HEK293 (cell line): ENCODE measurements at regions not wholly inside any gene's neighbourhood (a gene's known extent, or its start where the extent isn't known, plus 50 kb on each side); places are given as distances from the start of the nearest gene placed in this dataset.

Experiments
- CTCF ChIA-PET: fragments of 350-600 bp; formaldehyde crosslinking; extraction: SDS; loops from one replicate; lab custom pipeline; 2021; ENCODE audit warnings: antibody characterized with exemption; lab: Yijun Ruan, JAX
- POLR2A ChIA-PET: fragments of 300-600 bp; formaldehyde crosslinking; extraction: SDS; loops from one replicate; lab custom pipeline; 2020; ENCODE audit warnings: antibody characterized with exemption, inconsistent platforms; lab: Yijun Ruan, JAX
- H3K27ac ChIP-seq: fragments of 200-500 bp; sonication (Bioruptor generic); 2 replicates; pipeline ENCODE4 v1.5.1; 2014; ENCODE audit warnings: low read depth, low read length, control low read depth, inconsistent platforms; ENCODE audit errors: extremely low read depth
- H3K36me3 ChIP-seq, 2 experiments: fragments of 200-500 bp in 1 of 2; sonication (Bioruptor generic) in 1 of 2; 1 replicate in 1 of 2; 2 replicates in 1 of 2; pipeline ENCODE4 v1.5.1; 2014 to 2017; ENCODE audit warnings: inconsistent platforms in 2 of 2, low read length in 2 of 2; ENCODE audit not compliant: control insufficient read depth in 2 of 2, insufficient read depth in 1 of 2
- H3K4me1 ChIP-seq: fragments of 200-500 bp; sonication (Bioruptor generic); 2 replicates; pipeline ENCODE4 v1.5.1; 2014; ENCODE audit warnings: mild to moderate bottlenecking, low read length, inconsistent platforms; ENCODE audit not compliant: control insufficient read depth, insufficient read depth
- H3K4me3 ChIP-seq: 2 replicates; pipeline ENCODE4 v1.5.1; 2011; ENCODE audit warnings: low read depth, mild to moderate bottlenecking, control low read depth, low read length, moderate library complexity
- H3K9me3 ChIP-seq: fragments of 200-500 bp; sonication (Bioruptor generic); 2 replicates; pipeline ENCODE4 v1.5.1; 2014; ENCODE audit warnings: low read depth, low read length, inconsistent platforms; ENCODE audit not compliant: control insufficient read depth, insufficient read depth
- PRDM1 ChIP-seq: fragments of 450-650 bp; formaldehyde crosslinking; IDR thresholded peaks from 2 replicates; pipeline ENCODE4; 2016; ENCODE audit warnings: missing biosample characterization, missing genetic modification characterization
- SP7 ChIP-seq: fragments of 450-650 bp; formaldehyde crosslinking; IDR thresholded peaks from 2 replicates; pipeline ENCODE4 v1.5.1; 2016; ENCODE audit warnings: missing biosample characterization, missing genetic modification characterization
- ZBTB11 ChIP-seq: fragments of 450-650 bp; formaldehyde crosslinking; conservative IDR thresholded peaks from 2 replicates; pipeline ENCODE4 v1.5.1; 2016; ENCODE audit warnings: low read depth, missing biosample characterization, missing genetic modification characterization
- ZNF18 ChIP-seq: fragments of 450-650 bp; formaldehyde crosslinking; IDR thresholded peaks from 2 replicates; pipeline ENCODE4 v1.5.1; 2016; ENCODE audit warnings: missing biosample characterization, missing genetic modification characterization
- ZNF184 ChIP-seq: fragments of 450-650 bp; IDR thresholded peaks from 2 replicates; pipeline ENCODE4 v1.5.1; 2018; ENCODE audit warnings: missing biosample characterization, mild to moderate bottlenecking, missing genetic modification characterization
- ZNF211 ChIP-seq: fragments of 450-650 bp; formaldehyde crosslinking; IDR thresholded peaks from 2 replicates; pipeline ENCODE4 v1.5.1; 2016; ENCODE audit warnings: low read depth, missing biosample characterization, missing genetic modification characterization
- ZNF214 ChIP-seq: fragments of 450-650 bp; formaldehyde crosslinking; IDR thresholded peaks from 2 replicates; pipeline ENCODE4 v1.5.1; 2017; ENCODE audit warnings: missing biosample characterization, mild to moderate bottlenecking, missing genetic modification characterization, borderline replicate concordance
- ZNF335 ChIP-seq: fragments of 450-650 bp; formaldehyde crosslinking; conservative IDR thresholded peaks from 2 replicates; pipeline ENCODE4 v1.5.1; 2016; ENCODE audit warnings: missing biosample characterization, missing genetic modification characterization
- ZNF433 ChIP-seq: fragments of 450-650 bp; formaldehyde crosslinking; IDR thresholded peaks from 2 replicates; pipeline ENCODE4 v1.5.1; 2016; ENCODE audit warnings: missing biosample characterization, missing genetic modification characterization, low read depth
- ZNF530 ChIP-seq: fragments of 450-650 bp; formaldehyde crosslinking; IDR thresholded peaks from 2 replicates; pipeline ENCODE4 v1.5.1; 2016; ENCODE audit warnings: low read depth, missing biosample characterization, missing genetic modification characterization
- ZNF623 ChIP-seq: fragments of 450-650 bp; formaldehyde crosslinking; IDR thresholded peaks from 2 replicates; pipeline ENCODE4 v1.5.1; 2016; ENCODE audit warnings: missing biosample characterization, missing genetic modification characterization
- ZNF830 ChIP-seq: fragments of 450-650 bp; IDR thresholded peaks from 2 replicates; pipeline ENCODE4 v1.5.0; 2018; ENCODE audit warnings: missing biosample characterization, missing genetic modification characterization, low read depth, mild to moderate bottlenecking, moderate library complexity
- TF ChIP-seq, protein P1 (sequence below): fragments of 450-650 bp; formaldehyde crosslinking; IDR thresholded peaks from 2 replicates; pipeline ENCODE4 v1.5.1; 2016; ENCODE audit warnings: missing biosample characterization, missing genetic modification characterization
- TF ChIP-seq, protein P2 (sequence below): fragments of 450-650 bp; formaldehyde crosslinking; IDR thresholded peaks from 2 replicates; pipeline ENCODE4 v1.5.1; 2016; ENCODE audit warnings: missing biosample characterization, missing genetic modification characterization
- TF ChIP-seq, protein P3 (sequence below): fragments of 450-650 bp; formaldehyde crosslinking; IDR thresholded peaks from 2 replicates; pipeline ENCODE4 v1.5.1; 2016; ENCODE audit warnings: missing biosample characterization, missing genetic modification characterization
- TF ChIP-seq, protein P4 (sequence below): fragments of 450-650 bp; formaldehyde crosslinking; IDR thresholded peaks from 2 replicates; pipeline ENCODE4 v1.5.1; 2016; ENCODE audit warnings: missing biosample characterization, missing genetic modification characterization
- TF ChIP-seq, protein P5 (sequence below): fragments of 450-650 bp; formaldehyde crosslinking; IDR thresholded peaks from 2 replicates; pipeline ENCODE4 v1.5.1; 2017; ENCODE audit warnings: missing biosample characterization, missing genetic modification characterization
- TF ChIP-seq, protein P6 (sequence below): fragments of 450-650 bp; formaldehyde crosslinking; IDR thresholded peaks from 2 replicates; pipeline ENCODE4 v1.5.1; 2016; ENCODE audit warnings: missing biosample characterization, missing genetic modification characterization, borderline replicate concordance

DNA sequence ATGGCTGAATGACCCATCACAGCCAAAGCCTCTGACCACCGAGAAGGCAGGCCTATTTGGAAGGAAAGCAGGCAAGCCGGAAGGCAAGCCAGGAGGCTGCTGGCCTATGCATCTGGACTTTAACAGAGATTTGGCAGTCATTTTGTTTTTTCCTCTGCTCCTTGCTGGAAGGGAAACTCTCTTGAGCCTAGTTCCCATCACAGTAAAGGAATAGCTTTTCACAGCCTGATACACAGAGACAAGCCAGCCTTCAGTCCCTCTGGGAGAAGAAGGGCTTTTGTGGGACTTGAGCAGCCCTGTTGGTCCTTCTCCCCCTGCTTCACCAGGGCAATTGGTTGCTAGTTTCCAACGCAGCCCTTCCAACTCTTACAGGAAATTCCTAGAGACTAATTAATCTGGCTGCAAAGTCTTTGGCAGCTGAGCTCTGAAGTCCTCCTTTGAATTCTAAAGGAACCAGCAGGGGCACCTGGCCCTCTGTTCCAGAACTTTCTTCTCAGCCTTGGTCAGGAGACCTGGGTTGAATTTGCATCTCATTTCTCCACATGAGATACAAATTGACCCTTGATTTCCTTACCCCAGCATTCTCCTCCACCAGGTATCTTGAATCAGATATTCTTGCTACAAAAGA, 157.3 kb upstream of the EPB41L4A start (continued):
- TF ChIP-seq ZNF830 (tag by site-specific recombination) (no peak), ZNF433 (tag by site-specific recombination) (no peak)

DNA sequence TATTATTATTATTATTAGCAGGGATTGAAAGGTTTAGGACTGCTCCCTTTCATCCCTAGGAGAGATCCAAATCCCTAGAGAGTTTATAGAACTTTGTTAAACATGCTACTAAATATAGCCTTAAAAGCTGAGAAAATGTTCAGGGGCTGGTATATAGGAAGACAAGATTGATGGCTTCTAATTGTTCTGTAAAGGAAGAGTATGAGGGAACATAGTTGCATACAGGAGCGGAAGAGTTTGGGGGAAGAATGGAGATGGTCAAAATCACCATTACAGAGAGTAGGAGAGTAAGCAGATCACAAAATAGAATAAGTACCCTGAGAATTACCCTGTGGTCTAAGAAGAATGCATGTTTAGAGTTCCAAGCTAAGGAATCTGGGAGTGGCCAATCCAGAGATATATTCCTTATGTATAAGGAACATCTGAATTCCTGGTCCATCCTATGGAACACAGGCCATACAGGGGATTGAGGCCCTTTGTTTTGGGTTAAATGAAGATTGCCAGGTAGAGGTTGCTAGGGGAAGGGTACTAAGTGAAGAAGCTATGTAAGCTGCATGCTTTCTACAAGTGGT, 158.0 kb upstream of the APC start:
- ChIA-PET POLR2A (no interaction called here), CTCF (interaction anchor here (0.6 kb wide), 1 partner anchor 402 kb away, joined by 3 read pairs; no protein-coding TSS in a partner anchor)
- H3K27ac ChIP-seq, result no peak overlapping the region
- TF ChIP-seq, protein P1, sequence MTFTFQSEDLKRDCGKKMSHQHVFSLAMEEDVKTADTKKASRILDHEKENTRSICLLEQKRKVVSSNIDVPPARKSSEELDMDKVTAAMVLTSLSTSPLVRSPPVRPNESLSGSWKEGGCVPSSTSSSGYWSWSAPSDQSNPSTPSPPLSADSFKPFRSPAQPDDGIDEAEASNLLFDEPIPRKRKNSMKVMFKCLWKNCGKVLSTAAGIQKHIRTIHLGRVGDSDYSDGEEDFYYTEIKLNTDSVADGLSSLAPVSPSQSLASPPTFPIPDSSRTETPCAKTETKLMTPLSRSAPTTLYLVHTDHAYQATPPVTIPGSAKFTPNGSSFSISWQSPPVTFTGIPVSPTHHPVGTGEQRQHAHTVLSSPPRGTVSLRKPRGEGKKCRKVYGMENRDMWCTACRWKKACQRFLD (tag by site-specific recombination), result no peak
- TF ChIP-seq PRDM1 (tag by site-specific recombination) (no peak), ZNF184 (no peak), SP7 (tag by site-specific recombination) (no peak), ZNF530 (no peak), ZNF623 (tag by site-specific recombination) (no peak), ZNF18 (tag by site-specific recombination) (no peak), ZNF214 (no peak), ZBTB11 (tag by site-specific recombination) (no peak), ZNF335 (tag by site-specific recombination) (no peak), ZNF211 (no peak)
- TF ChIP-seq, protein P2, sequence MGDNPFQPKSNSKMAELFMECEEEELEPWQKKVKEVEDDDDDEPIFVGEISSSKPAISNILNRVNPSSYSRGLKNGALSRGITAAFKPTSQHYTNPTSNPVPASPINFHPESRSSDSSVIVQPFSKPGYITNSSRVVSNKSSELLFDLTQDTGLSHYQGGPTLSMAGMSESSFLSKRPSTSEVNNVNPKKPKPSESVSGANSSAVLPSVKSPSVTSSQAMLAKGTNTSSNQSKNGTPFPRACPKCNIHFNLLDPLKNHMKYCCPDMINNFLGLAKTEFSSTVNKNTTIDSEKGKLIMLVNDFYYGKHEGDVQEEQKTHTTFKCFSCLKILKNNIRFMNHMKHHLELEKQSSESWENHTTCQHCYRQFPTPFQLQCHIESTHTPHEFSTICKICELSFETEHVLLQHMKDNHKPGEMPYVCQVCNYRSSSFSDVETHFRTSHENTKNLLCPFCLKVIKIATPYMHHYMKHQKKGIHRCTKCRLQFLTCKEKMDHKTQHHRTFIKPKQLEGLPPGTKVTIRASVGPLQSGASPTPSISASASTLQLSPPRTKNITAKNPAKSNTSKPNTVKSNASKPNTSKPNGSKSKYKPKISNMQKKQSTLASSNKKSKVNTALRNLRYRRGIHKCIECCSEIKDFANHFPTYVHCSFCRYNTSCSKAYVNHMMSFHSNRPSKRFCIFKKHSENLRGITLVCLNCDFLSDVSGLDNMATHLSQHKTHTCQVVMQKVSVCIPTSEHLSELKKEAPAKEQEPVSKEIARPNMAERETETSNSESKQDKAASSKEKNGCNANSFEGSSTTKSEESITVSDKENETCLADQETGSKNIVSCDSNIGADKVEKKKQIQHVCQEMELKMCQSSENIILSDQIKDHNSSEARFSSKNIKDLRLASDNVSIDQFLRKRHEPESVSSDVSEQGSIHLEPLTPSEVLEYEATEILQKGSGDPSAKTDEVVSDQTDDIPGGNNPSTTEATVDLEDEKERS (tag by site-specific recombination), result no peak
- TF ChIP-seq, protein P3, sequence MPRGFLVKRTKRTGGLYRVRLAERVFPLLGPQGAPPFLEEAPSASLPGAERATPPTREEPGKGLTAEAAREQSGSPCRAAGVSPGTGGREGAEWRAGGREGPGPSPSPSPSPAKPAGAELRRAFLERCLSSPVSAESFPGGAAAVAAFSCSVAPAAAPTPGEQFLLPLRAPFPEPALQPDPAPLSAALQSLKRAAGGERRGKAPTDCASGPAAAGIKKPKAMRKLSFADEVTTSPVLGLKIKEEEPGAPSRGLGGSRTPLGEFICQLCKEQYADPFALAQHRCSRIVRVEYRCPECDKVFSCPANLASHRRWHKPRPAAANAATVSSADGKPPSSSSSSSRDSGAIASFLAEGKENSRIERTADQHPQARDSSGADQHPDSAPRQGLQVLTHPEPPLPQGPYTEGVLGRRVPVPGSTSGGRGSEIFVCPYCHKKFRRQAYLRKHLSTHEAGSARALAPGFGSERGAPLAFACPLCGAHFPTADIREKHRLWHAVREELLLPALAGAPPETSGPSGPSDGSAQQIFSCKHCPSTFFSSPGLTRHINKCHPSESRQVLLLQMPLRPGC (tag by site-specific recombination), result no peak
- TF ChIP-seq, protein P4, sequence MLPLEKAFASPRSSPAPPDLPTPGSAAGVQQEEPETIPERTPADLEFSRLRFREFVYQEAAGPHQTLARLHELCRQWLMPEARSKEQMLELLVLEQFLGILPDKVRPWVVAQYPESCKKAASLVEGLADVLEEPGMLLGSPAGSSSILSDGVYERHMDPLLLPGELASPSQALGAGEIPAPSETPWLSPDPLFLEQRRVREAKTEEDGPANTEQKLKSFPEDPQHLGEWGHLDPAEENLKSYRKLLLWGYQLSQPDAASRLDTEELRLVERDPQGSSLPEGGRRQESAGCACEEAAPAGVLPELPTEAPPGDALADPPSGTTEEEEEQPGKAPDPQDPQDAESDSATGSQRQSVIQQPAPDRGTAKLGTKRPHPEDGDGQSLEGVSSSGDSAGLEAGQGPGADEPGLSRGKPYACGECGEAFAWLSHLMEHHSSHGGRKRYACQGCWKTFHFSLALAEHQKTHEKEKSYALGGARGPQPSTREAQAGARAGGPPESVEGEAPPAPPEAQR (tag by site-specific recombination), result no peak
- TF ChIP-seq, protein P5, sequence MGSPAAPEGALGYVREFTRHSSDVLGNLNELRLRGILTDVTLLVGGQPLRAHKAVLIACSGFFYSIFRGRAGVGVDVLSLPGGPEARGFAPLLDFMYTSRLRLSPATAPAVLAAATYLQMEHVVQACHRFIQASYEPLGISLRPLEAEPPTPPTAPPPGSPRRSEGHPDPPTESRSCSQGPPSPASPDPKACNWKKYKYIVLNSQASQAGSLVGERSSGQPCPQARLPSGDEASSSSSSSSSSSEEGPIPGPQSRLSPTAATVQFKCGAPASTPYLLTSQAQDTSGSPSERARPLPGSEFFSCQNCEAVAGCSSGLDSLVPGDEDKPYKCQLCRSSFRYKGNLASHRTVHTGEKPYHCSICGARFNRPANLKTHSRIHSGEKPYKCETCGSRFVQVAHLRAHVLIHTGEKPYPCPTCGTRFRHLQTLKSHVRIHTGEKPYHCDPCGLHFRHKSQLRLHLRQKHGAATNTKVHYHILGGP, result no peak
- TF ChIP-seq, protein P6, sequence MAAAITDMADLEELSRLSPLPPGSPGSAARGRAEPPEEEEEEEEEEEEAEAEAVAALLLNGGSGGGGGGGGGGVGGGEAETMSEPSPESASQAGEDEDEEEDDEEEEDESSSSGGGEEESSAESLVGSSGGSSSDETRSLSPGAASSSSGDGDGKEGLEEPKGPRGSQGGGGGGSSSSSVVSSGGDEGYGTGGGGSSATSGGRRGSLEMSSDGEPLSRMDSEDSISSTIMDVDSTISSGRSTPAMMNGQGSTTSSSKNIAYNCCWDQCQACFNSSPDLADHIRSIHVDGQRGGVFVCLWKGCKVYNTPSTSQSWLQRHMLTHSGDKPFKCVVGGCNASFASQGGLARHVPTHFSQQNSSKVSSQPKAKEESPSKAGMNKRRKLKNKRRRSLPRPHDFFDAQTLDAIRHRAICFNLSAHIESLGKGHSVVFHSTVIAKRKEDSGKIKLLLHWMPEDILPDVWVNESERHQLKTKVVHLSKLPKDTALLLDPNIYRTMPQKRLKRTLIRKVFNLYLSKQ (tag by site-specific recombination), result no peak
- no peaks in the 10 kb centered on the region for H3K36me3 ChIP-seq
- H3K4me1 ChIP-seq, result no peaks in the 10 kb centered on the region
- no peak overlapping the region for H3K4me3 ChIP-seq
- no peaks in the 10 kb centered on the region for H3K9me3 ChIP-seq
